ENCODE measurements at regions not wholly inside any gene's neighbourhood (a gene's known extent, or its start where the extent isn't known, plus 50 kb on each side); places are given as distances from the start of the nearest gene placed in this dataset.

GRCh38 chr13:33978653-33979052, 160.7 kb downstream of the RFC3 start:
- no peak for TF ChIP-seq CTCF (IDR thresholded peaks at IDR 0.05; ENCODE audit: low read depth, low read length)
- no peak overlapping the region for H3K4me3 ChIP-seq (ENCODE audit: low read depth, low read length)

- TF ChIP-seq CTCF (IDR thresholded peaks at IDR 0.05; ENCODE audit: low read depth, low read length): no peak
- no peak overlapping the region for H3K4me3 ChIP-seq (ENCODE audit: low read depth, low read length)
Measured at GRCh38 chr13:33992881-33993336, 175.0 kb downstream of the RFC3 start.

- H3K4me3 ChIP-seq (ENCODE audit: low read depth, low read length): no peak overlapping the region
- no peak for TF ChIP-seq CTCF (IDR thresholded peaks at IDR 0.05; ENCODE audit: low read depth, low read length)
Measured at GRCh38 chr13:33994198-33994597, 176.2 kb downstream of the RFC3 start.

GRCh38 chr13:33994826-33995502, 177.0 kb downstream of the RFC3 start:
- no peak overlapping the region for H3K4me3 ChIP-seq (ENCODE audit: low read depth, low read length)
- no peak for TF ChIP-seq CTCF (IDR thresholded peaks at IDR 0.05; ENCODE audit: low read depth, low read length)

GRCh38 chr13:33996636-33997035, 178.7 kb downstream of the RFC3 start:
- H3K4me3 ChIP-seq (ENCODE audit: low read depth, low read length): no peak overlapping the region
- no peak for TF ChIP-seq CTCF (IDR thresholded peaks at IDR 0.05; ENCODE audit: low read depth, low read length)

GRCh38 chr13:33997574-33997973, 179.6 kb downstream of the RFC3 start:
- no peak for TF ChIP-seq CTCF (IDR thresholded peaks at IDR 0.05; ENCODE audit: low read depth, low read length)
- H3K4me3 ChIP-seq (ENCODE audit: low read depth, low read length): no peak overlapping the region

GRCh38 chr13:33999811-34000605, 182.1 kb downstream of the RFC3 start:
- TF ChIP-seq CTCF (IDR thresholded peaks at IDR 0.05; ENCODE audit: low read depth, low read length): no peak
- H3K4me3 ChIP-seq (ENCODE audit: low read depth, low read length): no peak overlapping the region

Data from WI38 (cell line).